Hepatocyte (in vitro differentiated cells): ENCODE measurements at regions not wholly inside any gene's neighbourhood (a gene's known extent, or its start where the extent isn't known, plus 50 kb on each side); places are given as distances from the start of the nearest gene placed in this dataset.
"Not testable (repeated sequence)": the region's sequence is repeated elsewhere in the genome, so short reads cannot be mapped to it uniquely, and the experiment has no call there.

Experiments used
- DNase-seq: peaks from one replicate; pipeline ENCODE4 v3.0.0-alpha.2; 2016; ENCODE audit warnings: low spot score
- H2AFZ ChIP-seq: fragments of 200-600 bp; sonication (generic); 2 replicates; pipeline ENCODE4 v1.6.0; 2016; ENCODE audit warnings: antibody characterized with exemption, mild to moderate bottlenecking
- H3K27ac ChIP-seq: fragments of 200-600 bp; sonication (generic); 2 replicates; pipeline ENCODE4 v1.5.1; 2016; ENCODE audit warnings: mild to moderate bottlenecking
- H3K27me3 ChIP-seq: fragments of 200-600 bp; sonication (generic); 2 replicates; pipeline ENCODE4 v1.6.1; 2016
- H3K36me3 ChIP-seq: fragments of 200-600 bp; sonication (generic); replicated peaks from 2 replicates; pipeline ENCODE4 v1.5.1; 2016; ENCODE audit warnings: low read depth; ENCODE audit not compliant: insufficient read depth
- H3K4me1 ChIP-seq: fragments of 200-600 bp; sonication (generic); 2 replicates; pipeline ENCODE4 v1.5.1; 2016; ENCODE audit warnings: mild to moderate bottlenecking, moderate library complexity; ENCODE audit not compliant: insufficient read depth
- H3K4me2 ChIP-seq: fragments of 200-600 bp; sonication (generic); 2 replicates; pipeline ENCODE4 v1.6.0; 2016
- H3K4me3 ChIP-seq: fragments of 200-600 bp; sonication (generic); 2 replicates; pipeline ENCODE4 v1.5.1; 2016; ENCODE audit warnings: mild to moderate bottlenecking
- H3K79me2 ChIP-seq: fragments of 200-600 bp; sonication (generic); 2 replicates; pipeline ENCODE4 v1.6.0; 2017; ENCODE audit warnings: mild to moderate bottlenecking
- H3K9me2 ChIP-seq: fragments of 200-600 bp; sonication (generic); replicated peaks from 2 replicates; pipeline ENCODE4 v1.6.0; 2017; ENCODE audit warnings: mild to moderate bottlenecking; ENCODE audit not compliant: insufficient read depth
- H3K9me3 ChIP-seq: fragments of 200-600 bp; sonication (generic); 2 replicates; pipeline ENCODE4 v1.5.1; 2016; ENCODE audit warnings: low read depth, mild to moderate bottlenecking
- H4K20me1 ChIP-seq: fragments of 200-600 bp; sonication (generic); 2 replicates; pipeline ENCODE4 v1.6.0; 2016; ENCODE audit warnings: mild to moderate bottlenecking; ENCODE audit not compliant: insufficient read depth, poor library complexity, severe bottlenecking
- CTCF ChIP-seq: fragments of 200-600 bp; sonication (generic); IDR thresholded peaks from 2 replicates; pipeline ENCODE4 v1.5.1; 2016; ENCODE audit warnings: antibody characterized with exemption, mild to moderate bottlenecking; ENCODE audit not compliant: poor library complexity
- EZH2 ChIP-seq: fragments of 200-600 bp; sonication (generic); IDR thresholded peaks from 2 replicates; pipeline ENCODE4 v1.6.1; 2016; ENCODE audit warnings: antibody characterized with exemption, mild to moderate bottlenecking, borderline replicate concordance
- EZH2phosphoT487 ChIP-seq: fragments of 200-600 bp; sonication (generic); IDR thresholded peaks from one replicate; pipeline ENCODE4 v1.6.1; 2018; ENCODE audit warnings: antibody characterized with exemption, mild to moderate bottlenecking, low read depth, moderate library complexity; ENCODE audit not compliant: unreplicated experiment, severe bottlenecking
- WGBS: methylation state at CpG from one replicate; pipeline ENCODE4 v1.1.6; 2016; ENCODE audit warnings: low lambda C conversion rate; ENCODE audit errors: missing lambda C conversion rate; 5-methylcytosine and 5-hydroxymethylcytosine counted together

GRCh38 chr17:51479303-51479702 lies 219.0 kb downstream of the UTP18 start:
- Histone ChIP-seq H2AFZ (no peak overlapping the region), H3K4me1 (no peaks in the 10 kb centered on the region), H3K9me2 (no peaks in the 10 kb centered on the region), H4K20me1 (no peaks in the 10 kb centered on the region), H3K27me3 (no peaks in the 10 kb centered on the region), H3K9me3 (no peaks in the 10 kb centered on the region), H3K36me3 (no peaks in the 10 kb centered on the region), H3K4me3 (no peak overlapping the region), H3K79me2 (no peaks in the 10 kb centered on the region), H3K27ac (no peak overlapping the region), H3K4me2 (no peak overlapping the region)
- WGBS, result 33% methylated on average over 4 of the region's 4 CpGs
- TF ChIP-seq CTCF (no peak), EZH2 (no peak), EZH2phosphoT487 (no peak)
- DNase-seq, result no peak

GRCh38 chr17:51481370-51481769 lies 221.0 kb downstream of the UTP18 start:
- H3K27ac ChIP-seq, result no peak overlapping the region
- no peaks in the 10 kb centered on the region for H3K27me3 ChIP-seq
- WGBS, result 100% methylated on average over 2 of the region's 2 CpGs

GRCh38 chr17:51482248-51482647 lies 221.9 kb downstream of the UTP18 start:
- H3K4me1 ChIP-seq, DNase-seq, H3K27ac ChIP-seq, H2AFZ ChIP-seq, H3K9me2 ChIP-seq, H3K4me2 ChIP-seq, H3K79me2 ChIP-seq, H3K36me3 ChIP-seq, H4K20me1 ChIP-seq, H3K4me3 ChIP-seq, H3K27me3 ChIP-seq, H3K9me3 ChIP-seq: not testable (repeated sequence)
- 100% methylated on average over 1 of the region's 1 CpG for WGBS

More at GRCh38 chr17:51481370-51481769, 221.0 kb downstream of the UTP18 start:
- Histone ChIP-seq H3K79me2 (no peaks in the 10 kb centered on the region), H3K4me1 (no peaks in the 10 kb centered on the region), H3K9me2 (no peaks in the 10 kb centered on the region), H4K20me1 (no peaks in the 10 kb centered on the region), H3K4me3 (no peak overlapping the region), H3K36me3 (no peaks in the 10 kb centered on the region), H3K9me3 (no peaks in the 10 kb centered on the region), H2AFZ (no peak overlapping the region), H3K4me2 (no peak overlapping the region)
- TF ChIP-seq EZH2phosphoT487 (no peak), EZH2 (no peak), CTCF (no peak)
- DNase-seq, result no peak

GRCh38 chr17:51486091-51486490 lies 225.7 kb downstream of the UTP18 start:
- Histone ChIP-seq H3K9me3 (no peaks in the 10 kb centered on the region), H3K4me2 (no peak overlapping the region), H3K36me3 (no peaks in the 10 kb centered on the region), H3K79me2 (no peaks in the 10 kb centered on the region), H3K4me1 (no peaks in the 10 kb centered on the region), H2AFZ (no peak overlapping the region), H3K27ac (no peak overlapping the region), H3K4me3 (no peak overlapping the region), H3K9me2 (no peaks in the 10 kb centered on the region), H4K20me1 (no peaks in the 10 kb centered on the region), H3K27me3 (no peaks in the 10 kb centered on the region)
- TF ChIP-seq EZH2, result no peak
- TF ChIP-seq EZH2phosphoT487, result no peak
- TF ChIP-seq CTCF, result no peak
- no peak for DNase-seq
- 89% methylated on average over 4 of the region's 4 CpGs for WGBS
